ENCODE measurements at regions not wholly inside any gene's neighbourhood (a gene's known extent, or its start where the extent isn't known, plus 50 kb on each side); places are given as distances from the start of the nearest gene placed in this dataset.

DNA sequence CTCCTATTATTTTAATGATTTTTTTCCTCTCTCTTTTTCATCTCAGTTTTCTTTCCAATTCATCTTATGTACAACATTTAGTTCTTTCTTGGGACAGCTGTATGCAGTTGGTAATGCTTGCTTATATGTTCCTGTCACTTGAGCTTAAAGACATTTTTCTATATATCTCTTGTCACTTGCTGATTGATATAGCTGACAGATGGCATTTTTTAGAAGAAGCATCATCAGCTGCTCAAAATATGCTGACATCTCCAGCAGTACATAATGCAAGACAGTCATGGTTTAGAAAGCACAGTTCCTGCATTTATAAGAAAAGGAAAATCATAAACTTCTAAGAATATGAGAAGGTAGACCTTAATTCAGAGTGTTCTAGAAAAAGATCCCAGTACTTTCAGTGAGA, 56.5 kb downstream of the DCAF8L1 start:
- H3K27ac ChIP-seq (ENCODE audit: low read depth, low read length), result no peak overlapping the region
- no peak overlapping the region for H3K27ac Mint-ChIP-seq
- H3K27me3 ChIP-seq (ENCODE audit: control insufficient read depth in 2 of 2, insufficient read depth in 2 of 2, low read length in 2 of 2), result no peaks in the 10 kb centered on the region
- H3K4me3 Mint-ChIP-seq, result no peak overlapping the region
- H3K36me3 ChIP-seq (ENCODE audit: control insufficient read depth in 2 of 3, insufficient read depth in 3 of 3, low read length in 3 of 3), result no peaks in the 10 kb centered on the region
- no peaks in the 10 kb centered on the region for H3K4me1 ChIP-seq (ENCODE audit: control insufficient read depth in 2 of 2, insufficient read depth in 2 of 2, low read length in 2 of 2)
- ChIA-PET POLR2A (no interaction called here), CTCF (no interaction called here)
- ATAC-seq (no peak), DNase-seq (no peak)
- H3K9me3 Mint-ChIP-seq, result peaks cover 0 to 21% (median 6%) of the 10 kb centered on the region in 11 donors
- H3K27me3 Mint-ChIP-seq, result no peaks in the 10 kb centered on the region
- H3K4me1 Mint-ChIP-seq, result peaks cover 0 to 1% (median 0%) of the 10 kb centered on the region in 7 donors
- intact Hi-C loops (cut with micrococcal nuclease), result no loop called here
- H3K9me3 ChIP-seq (ENCODE audit: control insufficient read depth in 2 of 3, low read length in 3 of 3), result no peaks in the 10 kb centered on the region
- no peaks in the 10 kb centered on the region for H3K36me3 Mint-ChIP-seq
- no peak overlapping the region for H3K4me3 ChIP-seq (ENCODE audit: low read length)

- no peaks in the 10 kb centered on the region for H3K36me3 Mint-ChIP-seq
- H3K36me3 ChIP-seq (ENCODE audit: control insufficient read depth in 2 of 3, insufficient read depth in 3 of 3, low read length in 3 of 3), result no peaks in the 10 kb centered on the region
- no peak overlapping the region for H3K27ac Mint-ChIP-seq
Measured at GRCh38 chrX:27924261-27924660, 57.0 kb downstream of the DCAF8L1 start.

GRCh38 chrX:27918799-27919198, 62.5 kb downstream of the DCAF8L1 start:
- Mint-ChIP-seq H3K27me3 (no peaks in the 10 kb centered on the region), H3K27ac (no peak overlapping the region), H3K4me1 (no peaks in the 10 kb centered on the region), H3K4me3 (no peak overlapping the region), H3K9me3 (peaks cover 0 to 5% (median 0%) of the 10 kb centered on the region in 11 donors), H3K36me3 (no peaks in the 10 kb centered on the region)
- no peaks in the 10 kb centered on the region for H3K27me3 ChIP-seq (ENCODE audit: control insufficient read depth in 2 of 2, insufficient read depth in 2 of 2, low read length in 2 of 2)
- no peaks in the 10 kb centered on the region for H3K4me1 ChIP-seq (ENCODE audit: control insufficient read depth in 2 of 2, insufficient read depth in 2 of 2, low read length in 2 of 2)
- H3K9me3 ChIP-seq (ENCODE audit: control insufficient read depth in 2 of 3, low read length in 3 of 3), result no peaks in the 10 kb centered on the region
- H3K36me3 ChIP-seq (ENCODE audit: control insufficient read depth in 2 of 3, insufficient read depth in 3 of 3, low read length in 3 of 3), result no peaks in the 10 kb centered on the region
- CTCF ChIA-PET, result no interaction called here
- POLR2A ChIA-PET, result no interaction called here
- intact Hi-C loops (cut with micrococcal nuclease), result no loop called here
- DNase-seq, result no peak
- no peak for ATAC-seq
- H3K4me3 ChIP-seq (ENCODE audit: low read length), result no peak overlapping the region
- no peak overlapping the region for H3K27ac ChIP-seq (ENCODE audit: low read depth, low read length)

More at GRCh38 chrX:27924261-27924660, 57.0 kb downstream of the DCAF8L1 start:
- no peaks in the 10 kb centered on the region for H3K27me3 Mint-ChIP-seq
- no peak for DNase-seq
- peaks cover 0 to 21% (median 6%) of the 10 kb centered on the region in 11 donors for H3K9me3 Mint-ChIP-seq
- ATAC-seq, result no peak
- H3K4me1 Mint-ChIP-seq, result no peaks in the 10 kb centered on the region
- Histone ChIP-seq H3K4me3 (ENCODE audit: low read length) (no peak overlapping the region), H3K27me3 (ENCODE audit: control insufficient read depth in 2 of 2, insufficient read depth in 2 of 2, low read length in 2 of 2) (no peaks in the 10 kb centered on the region), H3K9me3 (ENCODE audit: control insufficient read depth in 2 of 3, low read length in 3 of 3) (no peaks in the 10 kb centered on the region), H3K4me1 (ENCODE audit: control insufficient read depth in 2 of 2, insufficient read depth in 2 of 2, low read length in 2 of 2) (no peaks in the 10 kb centered on the region), H3K27ac (ENCODE audit: low read depth, low read length) (no peak overlapping the region)
- CTCF ChIA-PET, result no interaction called here
- H3K4me3 Mint-ChIP-seq, result no peak overlapping the region
- intact Hi-C loops (cut with micrococcal nuclease), result no loop called here
- POLR2A ChIA-PET, result no interaction called here

GRCh38 chrX:27917713-27918500, 63.3 kb downstream of the DCAF8L1 start:
- ChIA-PET CTCF (no interaction called here), POLR2A (no interaction called here)
- H3K36me3 Mint-ChIP-seq, result no peaks in the 10 kb centered on the region
- H3K9me3 ChIP-seq (ENCODE audit: control insufficient read depth in 2 of 3, low read length in 3 of 3), result no peaks in the 10 kb centered on the region
- H3K4me3 Mint-ChIP-seq, result no peak overlapping the region
- no peaks in the 10 kb centered on the region for H3K27me3 Mint-ChIP-seq
- no peak for ATAC-seq
- DNase-seq, result no peak
- no peaks in the 10 kb centered on the region for H3K36me3 ChIP-seq (ENCODE audit: control insufficient read depth in 2 of 3, insufficient read depth in 3 of 3, low read length in 3 of 3)
- H3K4me1 Mint-ChIP-seq, result no peaks in the 10 kb centered on the region
- H3K4me3 ChIP-seq (ENCODE audit: low read length), result no peak overlapping the region
- H3K4me1 ChIP-seq (ENCODE audit: control insufficient read depth in 2 of 2, insufficient read depth in 2 of 2, low read length in 2 of 2), result no peaks in the 10 kb centered on the region
- H3K27ac ChIP-seq (ENCODE audit: low read depth, low read length), result no peak overlapping the region
- no peak overlapping the region for H3K27ac Mint-ChIP-seq
- no peaks in the 10 kb centered on the region for H3K27me3 ChIP-seq (ENCODE audit: control insufficient read depth in 2 of 2, insufficient read depth in 2 of 2, low read length in 2 of 2)
- intact Hi-C loops (cut with micrococcal nuclease), result no loop called here
- H3K9me3 Mint-ChIP-seq, result peaks cover 0 to 5% (median 0%) of the 10 kb centered on the region in 11 donors

DNA sequence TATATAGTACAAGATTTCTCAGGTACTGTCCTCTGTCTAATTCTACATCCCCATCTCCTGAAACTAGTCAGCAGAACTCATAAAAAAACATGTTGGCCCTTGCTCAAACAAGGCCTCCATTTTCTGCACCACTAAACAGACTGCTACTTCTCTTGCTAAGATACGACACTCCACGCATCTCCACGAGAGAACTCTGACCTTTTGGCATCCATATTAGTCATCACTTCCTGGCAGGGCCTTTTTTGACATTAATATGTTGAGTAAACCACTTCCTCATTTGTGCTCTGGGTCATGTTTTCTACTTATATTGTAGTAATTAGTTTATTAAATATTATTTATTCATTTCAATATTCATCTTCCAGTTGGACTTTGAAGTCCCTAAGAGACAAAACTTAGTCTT, 65.6 kb downstream of the DCAF8L1 start:
- no peaks in the 10 kb centered on the region for H3K9me3 ChIP-seq (ENCODE audit: control insufficient read depth in 2 of 3, low read length in 3 of 3)

DNA sequence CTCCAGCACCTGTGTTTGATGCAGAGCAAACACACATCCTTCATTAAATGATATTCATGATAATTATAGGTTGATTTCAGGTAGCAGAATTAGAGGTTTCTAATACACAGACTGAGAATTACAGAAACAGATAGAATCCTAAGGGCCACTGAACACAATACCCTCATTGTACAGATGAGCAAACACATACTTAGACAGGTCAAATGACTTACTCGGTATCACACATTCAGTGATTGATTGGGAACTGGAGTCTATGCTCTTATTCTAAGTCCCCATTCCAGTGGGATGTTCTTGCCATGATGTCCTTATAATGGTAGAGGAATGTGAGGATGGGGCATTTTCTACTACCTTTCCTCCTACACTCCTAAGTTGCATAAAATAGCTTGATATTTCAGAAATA, 70.8 kb downstream of the DCAF8L1 start:
- CTCF ChIA-PET, result no interaction called here

More for the DNA sequence above, 65.6 kb downstream of the DCAF8L1 start:
- intact Hi-C loops (cut with micrococcal nuclease), result no loop called here
- no peaks in the 10 kb centered on the region for H3K27me3 ChIP-seq (ENCODE audit: control insufficient read depth in 2 of 2, insufficient read depth in 2 of 2, low read length in 2 of 2)
- H3K27ac ChIP-seq (ENCODE audit: low read depth, low read length), result no peak overlapping the region
- no peak overlapping the region for H3K4me3 Mint-ChIP-seq
- H3K4me1 Mint-ChIP-seq, result no peaks in the 10 kb centered on the region
- no peaks in the 10 kb centered on the region for H3K27me3 Mint-ChIP-seq
- POLR2A ChIA-PET, result no interaction called here
- H3K4me3 ChIP-seq (ENCODE audit: low read length), result no peak overlapping the region
- ATAC-seq (peak; percentile 41), DNase-seq (no peak)
- CTCF ChIA-PET, result no interaction called here
- no peaks in the 10 kb centered on the region for H3K36me3 ChIP-seq (ENCODE audit: control insufficient read depth in 2 of 3, insufficient read depth in 3 of 3, low read length in 3 of 3)
- no peaks in the 10 kb centered on the region for H3K36me3 Mint-ChIP-seq
- H3K4me1 ChIP-seq (ENCODE audit: control insufficient read depth in 2 of 2, insufficient read depth in 2 of 2, low read length in 2 of 2), result no peaks in the 10 kb centered on the region
- H3K27ac Mint-ChIP-seq, result no peak overlapping the region
- H3K9me3 Mint-ChIP-seq, result peaks cover 0 to 3% (median 0%) of the 10 kb centered on the region in 11 donors

GRCh38 chrX:27903960-27904359, 77.3 kb downstream of the DCAF8L1 start:
- H3K9me3 ChIP-seq (ENCODE audit: control insufficient read depth in 2 of 3, low read length in 3 of 3), result no peaks in the 10 kb centered on the region
- no peak for ATAC-seq
- no peak overlapping the region for H3K27ac ChIP-seq (ENCODE audit: low read depth, low read length)
- H3K4me1 ChIP-seq (ENCODE audit: control insufficient read depth in 2 of 2, insufficient read depth in 2 of 2, low read length in 2 of 2), result no peaks in the 10 kb centered on the region
- H3K4me3 ChIP-seq (ENCODE audit: low read length), result no peak overlapping the region
- Mint-ChIP-seq H3K27me3 (no peaks in the 10 kb centered on the region), H3K4me1 (no peaks in the 10 kb centered on the region), H3K9me3 (peaks cover 0 to 4% (median 0%) of the 10 kb centered on the region in 11 donors), H3K36me3 (no peaks in the 10 kb centered on the region), H3K27ac (no peak overlapping the region), H3K4me3 (no peak overlapping the region)
- ChIA-PET CTCF (no interaction called here), POLR2A (no interaction called here)
- H3K27me3 ChIP-seq (ENCODE audit: control insufficient read depth in 2 of 2, insufficient read depth in 2 of 2, low read length in 2 of 2), result no peaks in the 10 kb centered on the region
- DNase-seq, result no peak
- no peaks in the 10 kb centered on the region for H3K36me3 ChIP-seq (ENCODE audit: control insufficient read depth in 2 of 3, insufficient read depth in 3 of 3, low read length in 3 of 3)
- intact Hi-C loops (cut with micrococcal nuclease), result no loop called here

More for the DNA sequence above, 70.8 kb downstream of the DCAF8L1 start:
- no peak overlapping the region for H3K27ac Mint-ChIP-seq
- Histone ChIP-seq H3K27ac (ENCODE audit: low read depth, low read length) (no peak overlapping the region), H3K9me3 (ENCODE audit: control insufficient read depth in 2 of 3, low read length in 3 of 3) (no peaks in the 10 kb centered on the region), H3K36me3 (ENCODE audit: control insufficient read depth in 2 of 3, insufficient read depth in 3 of 3, low read length in 3 of 3) (no peaks in the 10 kb centered on the region), H3K4me3 (ENCODE audit: low read length) (no peak overlapping the region), H3K4me1 (ENCODE audit: control insufficient read depth in 2 of 2, insufficient read depth in 2 of 2, low read length in 2 of 2) (no peaks in the 10 kb centered on the region), H3K27me3 (ENCODE audit: control insufficient read depth in 2 of 2, insufficient read depth in 2 of 2, low read length in 2 of 2) (no peaks in the 10 kb centered on the region)
- H3K9me3 Mint-ChIP-seq, result peaks cover 0 to 3% (median 0%) of the 10 kb centered on the region in 11 donors
- POLR2A ChIA-PET, result no interaction called here
- H3K4me1 Mint-ChIP-seq, result no peaks in the 10 kb centered on the region
- H3K4me3 Mint-ChIP-seq, result no peak overlapping the region
- DNase-seq (no peak), ATAC-seq (no peak)
- no peaks in the 10 kb centered on the region for H3K36me3 Mint-ChIP-seq
- H3K27me3 Mint-ChIP-seq, result no peaks in the 10 kb centered on the region
- intact Hi-C loops (cut with micrococcal nuclease), result no loop called here

Data from naive thymus-derived CD4-positive, alpha-beta T cell (primary cell).